Hypothalamus (tissue), 51 donors: ENCODE measurements at regions not wholly inside any gene's neighbourhood (a gene's known extent, or its start where the extent isn't known, plus 50 kb on each side); places are given as distances from the start of the nearest gene placed in this dataset.

Experiments
- DNase-seq, 51 donors: peaks; one replicate each; lab custom pipeline; 2025; lab: John Stamatoyannopoulos, UW

- DNase-seq, result no peak
Measured at GRCh38 chr15:70320482-70320881, 222.8 kb upstream of the TLE3 start.

- DNase-seq, result no peak
Measured at GRCh38 chr15:70320077-70320476, 222.4 kb upstream of the TLE3 start.

DNA sequence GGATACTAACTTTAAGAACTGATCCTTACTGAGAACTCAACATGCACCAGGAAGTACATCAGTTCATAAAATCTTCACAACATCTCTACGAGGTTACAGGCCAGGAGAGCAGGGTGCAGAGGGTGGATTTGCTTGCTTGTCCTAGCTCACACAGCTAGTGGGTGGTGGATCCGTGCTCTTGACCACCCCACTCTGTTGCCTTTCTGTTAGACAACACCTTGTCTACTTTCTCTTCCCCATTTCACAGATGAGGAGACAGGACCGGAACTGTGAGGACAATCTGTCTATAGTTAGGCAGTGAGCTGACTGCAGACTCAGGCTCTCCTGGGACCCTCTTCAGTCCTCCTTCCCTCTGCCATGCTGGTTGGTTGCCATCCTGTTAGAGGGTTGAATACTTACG lies 221.7 kb upstream of the TLE3 start:
- peak in 2 of 51 donors; percentile 15 to 20 for DNase-seq

DNA sequence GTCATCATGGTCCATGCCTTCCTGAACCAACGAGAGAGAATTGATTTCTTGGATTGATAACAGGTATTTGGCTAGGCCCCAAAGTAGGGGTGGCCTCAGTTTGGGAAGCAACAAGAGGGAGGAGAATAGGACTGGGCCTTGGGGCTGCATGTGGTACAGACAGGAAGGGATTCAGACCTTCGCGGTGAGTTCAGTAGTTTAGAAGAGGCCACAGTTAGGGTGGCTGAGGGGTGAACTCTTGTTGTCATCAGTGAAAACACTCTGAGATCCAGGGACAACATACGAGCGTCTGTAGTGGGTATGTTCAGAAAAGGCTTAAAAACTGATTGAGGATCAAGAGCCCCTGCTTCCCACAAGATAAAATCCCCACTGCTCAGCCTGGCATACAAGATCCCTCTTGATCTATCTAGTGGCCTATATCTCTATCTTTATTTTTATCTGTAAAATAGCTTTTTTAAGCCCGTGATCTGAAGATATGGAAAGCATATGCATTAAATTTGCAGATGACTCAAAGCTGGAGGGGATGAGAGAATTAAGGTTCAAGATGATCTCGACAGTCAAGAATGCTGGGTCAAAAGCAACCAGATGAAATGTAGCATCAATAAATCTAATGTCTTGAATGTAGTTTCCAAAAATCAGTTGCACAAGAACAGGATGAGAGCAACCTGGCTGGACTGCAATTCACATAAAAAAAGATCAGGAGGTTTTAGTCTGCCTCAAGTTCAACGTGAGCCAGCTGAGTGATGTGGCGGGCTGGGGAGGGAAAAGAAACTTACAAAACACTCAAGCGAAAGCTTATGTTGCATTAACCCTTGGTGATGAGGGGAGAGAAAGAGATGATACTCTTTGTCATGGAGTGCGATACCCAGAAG lies 221.1 kb upstream of the TLE3 start:
- no peak for DNase-seq

DNA sequence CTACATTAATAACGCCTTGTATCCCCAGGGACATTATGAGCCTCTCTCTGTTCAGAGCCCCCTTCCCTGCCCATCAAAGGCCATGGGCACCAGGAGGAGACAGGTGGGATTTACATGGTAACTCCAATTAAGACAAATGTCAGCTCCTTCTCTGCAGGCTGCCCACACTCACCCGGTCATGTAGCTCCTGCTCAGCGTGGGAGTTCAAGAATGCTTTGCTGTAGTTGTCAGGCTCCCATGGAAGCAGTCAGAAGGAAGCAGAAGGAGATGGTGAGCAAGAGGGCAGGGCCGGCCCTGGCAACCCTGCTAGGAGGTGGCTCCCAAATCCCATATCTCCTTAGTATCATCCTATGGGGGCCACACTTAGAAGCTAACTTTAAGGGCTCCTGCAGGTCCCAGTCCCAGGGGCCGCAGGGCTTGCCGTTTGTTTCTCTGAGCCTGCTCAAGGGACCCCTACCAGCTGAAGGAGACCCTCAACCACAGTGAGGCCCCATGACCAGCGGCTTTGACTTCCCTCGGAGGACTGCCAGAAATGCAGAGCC lies 218.4 kb upstream of the TLE3 start:
- DNase-seq, result no peak

- DNase-seq, result no peak
Measured at GRCh38 chr15:70315431-70315830, 217.7 kb upstream of the TLE3 start.

GRCh38 chr15:70314688-70315087 lies 217.0 kb upstream of the TLE3 start:
- DNase-seq, result no peak

GRCh38 chr15:70314018-70314354 lies 216.3 kb upstream of the TLE3 start:
- no peak for DNase-seq

GRCh38 chr15:70313099-70314017 lies 215.6 kb upstream of the TLE3 start:
- no peak for DNase-seq

DNA sequence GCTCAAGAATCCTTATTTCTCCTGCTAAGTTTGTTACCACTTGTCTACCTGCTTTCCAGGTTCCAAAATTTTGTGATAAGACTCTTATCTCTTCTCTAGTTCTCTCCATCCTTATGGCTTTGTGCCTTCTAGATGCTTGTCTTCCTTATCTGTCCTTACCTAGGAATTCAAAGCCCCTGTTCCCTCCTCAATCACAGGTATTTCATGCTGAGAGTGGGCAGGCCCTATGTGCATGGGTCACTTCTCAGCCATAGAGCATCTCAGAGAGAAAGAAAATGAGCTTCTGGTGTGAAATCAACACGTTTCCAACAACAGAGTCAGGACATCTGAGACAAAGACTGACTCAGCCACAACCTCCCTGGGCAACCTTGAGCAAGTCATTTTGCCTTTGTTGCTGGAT lies 214.1 kb upstream of the TLE3 start:
- no peak for DNase-seq

- DNase-seq, result no peak
Measured at GRCh38 chr15:70309716-70310115, 212.0 kb upstream of the TLE3 start.

DNA sequence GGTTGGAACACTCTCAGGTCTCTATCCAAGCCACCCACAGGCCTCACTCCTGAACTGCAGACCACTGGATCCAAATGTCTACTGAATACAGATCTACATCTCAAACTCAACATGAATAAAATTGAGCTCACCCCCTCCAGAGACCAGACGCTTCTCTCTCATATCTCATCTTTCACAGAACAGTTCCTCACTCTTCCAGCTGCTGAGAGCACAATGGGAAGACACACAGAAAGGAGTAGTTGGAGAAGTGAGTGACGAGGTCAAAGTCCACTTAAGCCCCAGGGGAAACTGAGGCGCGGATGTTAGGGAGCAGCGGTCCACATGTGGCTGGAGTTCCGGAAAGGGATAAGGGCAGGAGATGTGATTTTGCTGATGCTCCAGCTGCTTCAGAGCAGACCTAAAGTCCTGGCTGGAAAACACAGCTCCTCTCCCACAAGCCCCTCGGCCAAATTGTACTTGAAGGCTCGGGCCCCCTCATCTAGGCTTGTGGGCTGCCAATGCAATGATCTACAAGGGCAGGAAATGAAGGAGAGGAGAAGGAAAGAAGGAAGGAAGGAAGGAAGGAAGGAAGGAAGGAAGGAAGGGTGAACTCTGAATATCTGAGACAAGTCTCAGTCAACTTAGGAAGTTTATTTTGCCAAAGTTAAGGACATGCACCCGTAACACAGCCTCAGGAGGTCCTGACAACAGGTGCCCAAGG lies 211.2 kb upstream of the TLE3 start:
- no peak for DNase-seq

DNA sequence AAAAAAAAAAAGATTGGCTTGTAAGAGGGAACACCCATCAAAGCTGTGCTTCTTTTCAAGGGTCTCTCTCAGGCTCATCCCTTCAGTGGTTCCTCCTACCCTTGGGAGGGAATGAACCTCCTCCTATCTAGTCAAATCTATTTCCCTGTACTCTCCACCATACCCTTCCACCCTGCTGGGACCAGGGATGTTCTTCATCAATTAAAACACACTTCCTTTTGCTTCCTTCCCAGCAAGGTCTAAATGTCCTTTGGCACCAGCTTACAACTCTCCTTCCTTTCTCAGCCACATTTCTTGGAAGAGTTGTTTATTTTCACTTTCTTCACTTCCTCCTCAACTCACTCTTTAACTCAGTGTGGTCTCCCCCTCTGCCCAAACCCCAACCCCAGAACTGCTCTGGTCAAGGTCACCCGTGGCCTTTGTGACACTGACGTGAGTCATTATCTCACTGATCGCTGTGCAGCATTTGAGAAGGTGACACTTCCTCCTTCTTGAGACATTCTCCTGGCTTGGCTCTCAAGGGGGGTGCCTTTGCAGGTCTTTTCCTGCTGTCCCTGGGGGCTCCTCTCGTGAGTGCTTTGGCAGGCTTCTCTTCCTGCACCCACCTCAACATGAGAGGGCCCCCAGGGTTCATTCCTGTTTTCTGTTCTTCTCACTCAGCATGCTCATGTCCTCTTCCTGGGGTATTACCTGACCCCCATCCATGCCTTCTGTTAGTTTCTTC lies 210.5 kb upstream of the TLE3 start:
- DNase-seq, result peak in 1 of 51 donors; percentile 26

DNA sequence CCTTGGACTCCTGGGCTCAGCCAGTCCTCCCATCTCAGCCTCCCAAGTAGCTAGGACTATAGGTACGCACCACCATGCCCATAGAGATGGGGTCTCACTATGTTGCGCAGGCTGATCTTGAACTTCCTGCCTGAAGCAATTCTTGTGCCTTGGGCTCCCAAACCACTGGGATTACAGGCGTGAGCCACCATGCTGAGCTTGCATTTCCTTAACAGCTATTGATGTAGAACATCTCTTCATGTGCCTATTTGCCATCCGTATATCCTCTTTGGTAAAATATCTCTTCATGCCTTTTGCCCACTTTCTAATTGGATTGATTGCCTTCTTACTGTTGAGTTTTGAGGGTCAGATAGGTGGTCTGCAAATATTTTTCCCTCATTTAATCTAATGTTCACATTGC lies 208.9 kb upstream of the TLE3 start:
- no peak for DNase-seq

DNA sequence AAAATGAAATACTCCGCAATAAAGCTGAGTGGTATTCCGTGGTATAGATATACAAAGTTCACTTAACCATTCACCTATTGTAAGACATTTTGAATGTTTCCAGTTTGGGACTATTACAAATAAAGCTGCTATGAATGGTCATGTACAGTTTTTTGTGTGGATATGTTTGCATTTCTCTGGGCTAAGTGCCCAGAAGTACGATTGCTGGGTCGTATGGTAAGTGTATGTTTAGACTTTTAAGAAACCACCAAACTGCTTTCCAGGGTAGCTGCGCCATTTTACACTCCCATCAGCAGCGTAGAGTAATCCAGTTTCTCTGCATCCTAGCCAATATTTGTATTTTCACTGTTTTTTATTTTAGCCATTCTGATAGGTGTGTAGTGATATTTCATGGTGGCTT lies 208.4 kb upstream of the TLE3 start:
- no peak for DNase-seq

DNA sequence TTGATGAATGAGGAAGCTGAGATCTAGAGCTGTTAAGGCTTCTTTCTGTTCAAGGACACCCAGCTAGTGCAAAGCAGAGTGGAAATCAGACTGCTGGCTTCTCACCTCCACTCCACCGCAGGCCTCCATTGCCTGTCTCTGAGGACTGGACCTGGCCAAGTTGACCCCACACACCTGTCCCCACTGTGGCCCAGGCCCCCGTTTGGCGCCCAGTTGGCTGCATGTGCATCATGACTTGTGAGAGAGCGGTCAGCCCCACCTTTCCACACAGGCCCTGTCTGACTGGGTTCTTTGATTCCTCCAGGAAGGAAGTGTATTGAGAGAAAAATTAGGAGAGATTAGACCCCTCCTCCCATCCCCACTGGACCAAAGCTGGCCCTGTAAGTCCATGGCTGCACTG lies 206.3 kb upstream of the TLE3 start:
- DNase-seq, result no peak

DNA sequence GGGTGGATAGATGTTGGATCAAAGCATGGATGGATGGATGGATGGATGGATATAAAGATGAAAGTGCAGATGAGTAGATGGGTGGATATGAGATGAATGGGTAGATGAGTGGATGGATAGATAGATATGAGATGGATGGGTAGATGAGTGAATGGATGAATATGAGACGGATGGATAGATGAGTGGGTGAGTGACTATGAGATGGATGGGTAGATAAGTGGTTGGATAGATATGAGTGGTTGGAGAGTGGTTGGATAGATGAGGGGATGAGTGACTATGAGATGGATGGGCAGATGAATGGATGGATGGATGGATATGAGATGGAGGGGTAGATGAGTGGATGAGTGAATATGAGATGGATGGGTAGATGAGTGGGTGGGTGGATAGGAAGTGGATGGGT lies 204.6 kb upstream of the TLE3 start:
- no peak for DNase-seq

GRCh38 chr15:70301396-70301795 lies 203.7 kb upstream of the TLE3 start:
- DNase-seq, result no peak

DNA sequence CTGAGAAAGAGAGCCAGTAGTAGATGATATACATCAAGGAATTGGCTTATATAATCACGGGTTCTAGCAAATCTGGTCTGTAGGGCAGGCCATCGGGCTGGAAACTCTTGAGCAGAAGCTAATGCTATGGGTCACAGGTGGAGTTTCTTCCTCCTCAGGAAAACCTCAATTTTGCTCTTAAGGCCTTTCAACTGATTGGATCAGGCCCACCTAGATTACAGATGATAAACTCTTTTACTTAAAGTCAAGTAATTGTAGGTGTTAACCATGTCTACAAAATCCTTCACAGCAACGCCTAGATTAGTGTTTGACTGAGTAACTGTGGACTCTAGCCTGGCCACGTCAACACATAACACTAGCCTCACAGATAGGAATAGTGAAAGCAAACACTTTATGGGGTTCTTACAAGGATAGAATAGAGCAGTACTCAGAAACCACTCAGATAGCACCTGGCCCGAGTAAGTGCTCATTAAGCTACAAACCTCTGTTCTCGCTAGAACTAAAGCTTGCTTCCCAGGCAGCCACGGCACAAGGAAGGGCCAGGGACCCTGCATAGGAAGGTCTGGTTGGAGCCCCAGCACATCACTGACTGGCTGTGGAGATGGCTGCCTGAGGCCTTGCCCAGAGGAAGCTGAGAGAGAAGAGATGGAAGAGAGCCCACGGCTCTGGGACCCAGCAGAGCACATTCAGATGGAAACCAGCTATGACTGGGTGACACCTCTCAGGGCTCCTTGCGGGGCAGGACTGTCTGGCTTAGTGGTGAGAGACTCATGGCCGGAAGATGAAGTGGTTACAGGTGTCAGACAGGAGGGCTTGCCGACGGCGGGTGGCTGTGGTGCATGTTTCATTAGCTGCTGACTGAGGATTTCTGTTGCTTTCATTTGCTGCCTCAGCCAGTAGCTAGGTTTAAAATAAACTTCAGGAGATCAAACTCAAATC lies 202.5 kb upstream of the TLE3 start:
- DNase-seq, result no peak
